G401 (cell line): ENCODE measurements at regions not wholly inside any gene's neighbourhood (a gene's known extent, or its start where the extent isn't known, plus 50 kb on each side); places are given as distances from the start of the nearest gene placed in this dataset.

Source experiments
- DNase-seq: peaks from one replicate; pipeline ENCODE4 v3.0.0-alpha.2; 2015; ENCODE audit warnings: low spot score
- in situ Hi-C: cut with HindIII; loops from 2 replicates; pipeline ENCODE4 v1.10.0; 2016; ENCODE audit warnings: low sequenced_read_pairs, mixed read lengths

- no peak for DNase-seq
- in situ Hi-C loops = no loop called here
Measured at GRCh38 chr18:66167829-66168684, 417.2 kb downstream of the CDH7 start.

DNA sequence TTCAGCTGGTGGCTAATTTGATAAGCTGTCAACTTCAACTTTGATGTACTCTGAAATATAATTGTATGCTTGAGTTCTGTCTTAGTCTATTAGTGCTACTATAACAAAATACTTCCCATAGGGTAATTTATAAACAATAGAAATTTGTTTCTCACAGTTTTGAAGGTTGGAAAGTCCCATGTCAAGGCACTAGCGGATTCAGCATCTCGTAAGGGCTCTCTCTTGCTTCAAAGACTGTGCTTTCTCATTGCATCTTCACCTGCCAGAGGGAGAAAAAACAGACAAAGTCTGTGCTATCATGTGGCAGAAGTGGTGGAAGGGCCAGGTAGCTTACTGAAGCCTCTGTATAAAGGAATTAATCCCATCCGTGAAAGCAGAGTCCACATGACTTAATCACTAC lies 409.2 kb downstream of the CDH7 start:
- no peak for DNase-seq
- in situ Hi-C loops = no loop called here

GRCh38 chr18:66159451-66159850 lies 408.6 kb downstream of the CDH7 start:
- in situ Hi-C loops = no loop called here
- no peak for DNase-seq

- in situ Hi-C loops = no loop called here
- no peak for DNase-seq
Measured at GRCh38 chr18:66156946-66157687, 406.3 kb downstream of the CDH7 start.

DNA sequence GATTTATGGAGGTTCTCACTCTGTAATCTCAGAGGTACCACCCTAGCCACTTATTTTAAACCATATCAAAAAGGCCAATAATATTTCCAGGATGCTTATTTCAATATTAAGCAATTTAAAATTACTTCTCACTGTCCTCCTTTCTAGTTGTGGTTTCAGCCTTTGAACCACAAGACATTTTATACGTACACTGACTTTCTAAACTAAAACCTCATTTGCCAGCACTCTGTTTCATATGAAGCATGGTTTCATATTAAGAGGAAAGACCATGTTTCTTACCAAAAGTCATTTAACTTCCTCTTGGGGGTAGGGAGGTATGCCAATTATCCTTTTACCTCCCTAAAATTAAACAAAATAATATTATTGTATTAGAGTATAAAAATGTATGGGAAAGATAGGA lies 399.8 kb downstream of the CDH7 start:
- DNase-seq = no peak
- in situ Hi-C loops = no loop called here

DNA sequence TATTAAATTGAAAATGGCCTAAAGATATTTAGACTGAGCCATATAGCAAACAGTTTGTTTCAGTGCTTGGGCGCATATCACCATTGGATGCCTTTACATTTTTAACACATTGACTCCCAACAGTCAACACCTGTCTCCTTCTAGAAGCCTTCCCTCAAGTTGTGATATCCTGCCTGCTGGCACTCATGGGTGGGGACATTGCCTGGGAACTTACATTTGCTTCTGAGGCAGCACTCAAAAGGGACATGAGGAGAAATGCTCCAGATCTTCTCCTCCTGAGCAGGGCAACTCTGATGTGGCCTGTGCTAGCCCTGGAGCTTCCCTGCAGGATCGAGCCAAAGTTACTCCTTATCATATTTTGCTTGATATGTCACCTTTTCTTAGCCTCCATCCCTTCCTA lies 392.2 kb downstream of the CDH7 start:
- in situ Hi-C loops = no loop called here
- DNase-seq = no peak

DNA sequence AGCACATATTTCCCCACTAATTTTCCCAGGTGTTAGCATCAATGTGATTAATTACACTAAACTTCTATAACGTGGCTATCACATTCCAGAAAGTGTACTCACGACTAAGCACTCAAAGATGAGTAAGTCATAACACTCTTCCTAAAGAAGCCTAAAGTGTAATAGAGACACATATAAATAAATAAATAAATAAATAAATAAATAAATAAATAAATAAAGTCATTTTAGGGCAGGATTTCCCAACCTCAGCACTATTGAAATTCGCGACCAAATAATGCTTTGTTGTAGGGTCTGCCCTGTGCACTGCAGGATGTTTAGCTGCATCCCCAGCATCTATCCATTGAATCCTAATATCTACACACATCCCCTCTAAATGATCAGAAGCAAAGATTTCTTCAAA lies 390.9 kb downstream of the CDH7 start:
- DNase-seq = no peak
- in situ Hi-C loops = no loop called here

DNA sequence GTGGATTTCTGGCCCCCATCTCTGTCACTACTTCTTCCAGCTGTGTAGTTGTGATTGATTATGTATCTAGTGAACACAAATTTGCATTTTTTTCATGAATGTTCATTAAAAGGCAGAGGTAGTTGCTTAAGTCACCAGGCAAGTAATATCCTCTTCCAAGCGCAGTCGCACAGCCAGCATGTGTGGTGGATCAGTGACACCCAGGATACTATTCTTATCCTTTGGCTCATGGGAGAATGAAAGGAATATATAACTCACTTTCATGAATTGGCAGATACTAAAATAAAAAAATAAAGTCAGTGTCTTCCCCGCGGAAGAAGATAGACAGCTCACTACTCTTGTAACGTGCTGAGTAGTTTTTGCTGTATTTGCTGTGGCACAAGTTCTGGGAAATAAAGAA lies 387.8 kb downstream of the CDH7 start:
- in situ Hi-C loops = no loop called here
- no peak for DNase-seq

DNA sequence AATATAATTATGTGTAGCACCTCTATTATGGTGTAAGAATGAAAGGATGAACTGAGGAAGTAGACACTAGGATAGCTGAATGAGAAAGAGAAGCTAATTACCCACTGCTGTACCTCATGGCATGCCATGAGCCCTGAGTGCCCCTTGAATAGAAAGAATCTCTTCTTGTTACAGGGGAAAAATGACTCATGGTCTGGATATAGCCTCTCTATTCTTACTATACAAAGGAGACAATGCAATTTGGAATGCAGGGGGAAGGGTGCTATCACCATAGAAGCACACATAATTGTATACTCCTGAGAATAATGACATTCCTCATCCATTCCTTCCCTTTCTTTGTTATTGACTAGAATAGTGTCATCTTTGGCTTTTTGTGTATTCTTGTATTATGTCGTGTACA lies 385.2 kb downstream of the CDH7 start:
- no peak for DNase-seq
- in situ Hi-C loops = no loop called here

DNA sequence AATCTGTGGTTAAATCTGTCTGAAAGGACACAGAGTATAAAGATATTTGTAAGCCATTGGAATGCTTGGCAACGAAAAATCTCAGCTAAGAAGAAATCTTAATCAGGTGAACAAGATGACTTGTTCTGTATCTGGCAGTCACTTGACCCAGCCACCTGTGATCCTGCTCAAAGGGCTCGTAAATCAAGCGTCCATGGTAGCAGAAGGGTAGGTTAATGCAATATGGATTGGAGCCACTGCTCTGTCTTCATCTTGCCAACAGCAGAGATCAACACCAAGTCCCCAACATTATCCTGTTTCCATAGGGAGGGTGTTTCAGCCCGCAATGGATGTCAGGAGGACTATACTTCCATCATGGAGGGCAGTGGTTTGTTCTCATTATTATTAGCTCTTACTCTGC lies 378.4 kb downstream of the CDH7 start:
- in situ Hi-C loops = no loop called here
- DNase-seq = no peak

DNA sequence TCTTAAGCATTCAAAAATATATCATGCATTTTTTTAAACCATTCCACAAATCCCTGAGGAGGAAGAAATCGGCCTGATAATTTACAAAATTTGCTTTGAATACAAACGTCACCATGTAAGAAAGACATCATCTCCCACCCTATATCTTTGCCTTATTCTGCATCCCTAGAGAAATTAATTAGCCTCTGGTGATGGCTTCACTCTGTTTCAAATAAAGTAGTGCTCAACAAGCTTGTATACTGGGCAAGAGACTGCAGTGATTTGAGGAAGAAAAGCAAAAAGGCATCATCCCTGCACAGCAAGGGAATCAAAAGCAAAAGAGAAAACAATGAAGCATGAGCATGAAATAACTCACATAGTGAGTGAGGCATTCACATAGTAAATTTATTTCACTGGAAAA lies 375.5 kb downstream of the CDH7 start:
- no peak for DNase-seq
- in situ Hi-C loops = no loop called here

DNA sequence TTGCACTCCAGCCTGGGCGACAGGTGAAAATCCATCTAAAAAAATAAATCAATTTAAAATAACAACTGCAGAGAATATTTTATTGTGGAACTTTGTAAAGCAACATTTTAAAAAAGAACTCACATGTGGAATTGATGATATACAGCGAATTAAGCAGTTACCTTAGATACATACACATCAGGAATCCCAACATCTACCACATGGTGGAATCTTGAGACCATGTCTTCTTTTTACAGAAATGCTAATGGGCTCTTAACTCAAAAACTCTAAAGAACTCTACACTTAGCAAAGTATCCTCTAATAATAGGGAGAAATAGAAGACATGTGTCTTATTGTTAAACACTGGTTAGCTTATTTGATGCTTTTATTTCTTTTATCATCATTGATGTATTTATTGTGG lies 373.6 kb downstream of the CDH7 start:
- in situ Hi-C loops = no loop called here
- DNase-seq = no peak

GRCh38 chr18:66119347-66119746 lies 368.5 kb downstream of the CDH7 start:
- in situ Hi-C loops = no loop called here
- DNase-seq = no peak

DNA sequence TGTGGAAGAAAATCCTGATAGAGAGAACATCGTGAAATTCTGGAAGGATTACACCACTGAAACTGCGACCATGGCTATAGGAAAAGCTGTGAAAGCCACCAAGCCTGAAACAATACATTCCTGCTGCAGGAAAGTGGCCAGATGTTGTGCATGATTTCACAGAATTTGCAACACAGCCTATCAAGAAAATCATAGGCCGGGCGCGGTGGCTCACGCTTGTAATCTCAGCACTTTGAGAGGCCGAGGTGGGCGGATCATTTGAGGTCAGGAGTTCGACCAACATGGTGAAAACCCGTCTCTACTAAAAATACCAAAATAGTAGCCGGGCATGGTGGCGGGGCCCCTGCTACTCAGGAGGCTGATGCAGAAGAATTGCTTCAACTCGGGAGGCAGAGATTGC lies 360.2 kb downstream of the CDH7 start:
- in situ Hi-C loops = no loop called here
- no peak for DNase-seq

- no peak for DNase-seq
- in situ Hi-C loops = no loop called here
Measured at GRCh38 chr18:66110607-66111006, 359.8 kb downstream of the CDH7 start.

DNA sequence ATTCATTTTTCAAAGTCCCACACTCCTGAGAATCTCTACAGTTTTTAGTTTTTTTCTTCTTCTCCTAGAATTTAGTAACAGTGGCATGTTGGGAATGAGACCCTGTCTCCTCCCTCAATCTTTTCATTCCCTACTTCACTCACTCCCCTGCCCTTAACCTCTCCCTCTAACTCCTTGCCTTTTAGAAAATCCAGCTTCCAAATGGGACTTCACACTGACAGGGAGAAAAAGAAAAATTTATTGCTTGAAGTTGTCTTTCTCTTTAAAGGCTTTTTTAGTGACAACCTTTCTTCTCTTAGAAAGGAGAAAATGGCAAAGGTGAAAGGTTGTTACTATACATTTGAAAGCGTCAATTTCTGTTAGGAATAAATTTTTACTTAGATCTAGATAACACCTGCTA lies 359.2 kb downstream of the CDH7 start:
- in situ Hi-C loops = no loop called here
- no peak for DNase-seq

- no peak for DNase-seq
- in situ Hi-C loops = no loop called here
Measured at GRCh38 chr18:66107546-66107945, 356.7 kb downstream of the CDH7 start.

DNA sequence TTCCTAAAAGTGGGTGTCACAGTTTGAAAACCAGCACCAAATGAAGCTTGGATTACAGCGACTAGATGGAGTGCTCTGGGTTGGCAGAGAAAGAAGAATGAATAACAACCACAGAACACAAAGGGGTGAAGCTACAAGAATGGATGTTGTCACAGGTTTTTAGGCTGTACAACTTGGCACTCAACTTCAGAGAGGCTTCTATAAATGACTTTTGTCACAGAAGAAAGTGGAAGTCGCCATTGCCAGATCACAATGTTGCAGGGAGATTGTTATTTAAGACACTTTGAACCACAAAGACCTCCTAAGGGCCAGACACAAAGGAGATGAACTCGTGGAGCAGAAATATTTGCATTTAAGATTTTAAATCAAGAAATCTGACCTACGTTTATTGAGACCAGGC lies 354.2 kb downstream of the CDH7 start:
- DNase-seq = no peak
- in situ Hi-C loops = no loop called here

- DNase-seq = no peak
- in situ Hi-C loops = no loop called here
Measured at GRCh38 chr18:66103550-66103949, 352.7 kb downstream of the CDH7 start.

DNA sequence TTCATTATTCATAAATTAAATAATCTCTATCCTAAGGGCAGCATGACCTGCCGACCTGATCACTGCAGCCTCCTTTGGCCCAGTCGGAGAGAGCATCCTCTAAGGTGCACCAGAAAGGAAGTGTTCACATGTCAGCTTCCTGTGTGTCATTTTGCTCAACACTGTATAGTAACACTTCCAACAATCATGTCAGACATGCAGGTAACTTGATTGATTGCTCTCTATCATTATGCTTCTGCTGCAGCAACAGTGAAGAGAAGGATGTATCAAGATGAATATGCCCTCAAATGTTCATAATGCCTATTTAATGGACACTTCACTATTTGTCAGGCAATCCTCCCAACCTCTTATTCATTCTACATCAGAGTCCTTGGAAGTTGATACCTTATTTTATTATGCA lies 332.3 kb downstream of the CDH7 start:
- no peak for DNase-seq
- in situ Hi-C loops = no loop called here
